KMS-11 (cell line): ENCODE measurements at regions not wholly inside any gene's neighbourhood (a gene's known extent, or its start where the extent isn't known, plus 50 kb on each side); places are given as distances from the start of the nearest gene placed in this dataset.

Source experiments
- H2AFZ ChIP-seq: fragments of 200-600 bp; sonication (generic); 2 replicates; pipeline ENCODE4 v1.6.1; 2016; ENCODE audit warnings: antibody characterized with exemption, mixed run types, low read depth
- H3K27ac ChIP-seq: fragments of 200-600 bp; sonication (generic); 2 replicates; pipeline ENCODE4 v1.6.1; 2016; ENCODE audit warnings: mild to moderate bottlenecking, mixed run types
- H3K27me3 ChIP-seq: fragments of 200-600 bp; sonication (generic); 2 replicates; pipeline ENCODE4 v1.6.1; 2017; ENCODE audit warnings: mild to moderate bottlenecking, low read depth, mixed run types, moderate library complexity; ENCODE audit not compliant: insufficient read depth
- H3K36me3 ChIP-seq: fragments of 200-600 bp; sonication (generic); 2 replicates; pipeline ENCODE4 v1.6.1; 2017; ENCODE audit warnings: mild to moderate bottlenecking, mixed run types; ENCODE audit not compliant: insufficient read depth
- H3K4me1 ChIP-seq: fragments of 200-600 bp; sonication (generic); 2 replicates; pipeline ENCODE4 v1.6.1; 2016; ENCODE audit warnings: mild to moderate bottlenecking, low read depth, mixed run types; ENCODE audit not compliant: poor library complexity, severe bottlenecking
- H3K4me2 ChIP-seq: fragments of 200-600 bp; sonication (generic); 2 replicates; pipeline ENCODE4 v1.7.0; 2016; ENCODE audit warnings: mild to moderate bottlenecking, mixed run types
- H3K4me3 ChIP-seq: fragments of 200-600 bp; sonication (generic); IDR thresholded peaks from 2 replicates; pipeline ENCODE4 v1.6.1; 2017; ENCODE audit warnings: low read depth, low read length, mixed read lengths; ENCODE audit not compliant: insufficient read depth
- H3K79me2 ChIP-seq: fragments of 200-600 bp; sonication (generic); 2 replicates; pipeline ENCODE4 v1.6.1; 2016; ENCODE audit warnings: low read depth, mixed run types; ENCODE audit not compliant: insufficient read depth
- H3K9ac ChIP-seq: fragments of 200-600 bp; sonication (generic); 2 replicates; pipeline ENCODE4 v1.6.1; 2016; ENCODE audit warnings: mild to moderate bottlenecking, mixed run types
- H4K20me1 ChIP-seq: fragments of 200-600 bp; sonication (generic); 2 replicates; pipeline ENCODE4 v1.6.1; 2016; ENCODE audit warnings: mild to moderate bottlenecking, mixed run types; ENCODE audit not compliant: insufficient read depth
- CTCF ChIP-seq: fragments of 200-600 bp; sonication (generic); conservative IDR thresholded peaks from 2 replicates; pipeline ENCODE4 v1.6.1; 2017; ENCODE audit warnings: low read depth, mild to moderate bottlenecking, antibody characterized with exemption, low read length, moderate library complexity, mixed read lengths

GRCh38 chr1:181192316-181192715 lies 103.8 kb downstream of the IER5 start:
- Histone ChIP-seq H3K36me3 (no peaks in the 10 kb centered on the region), H3K9ac (no peak overlapping the region), H3K4me3 (no peak overlapping the region), H3K4me2 (no peak overlapping the region), H3K79me2 (no peaks in the 10 kb centered on the region), H4K20me1 (no peaks in the 10 kb centered on the region), H3K4me1 (no peaks in the 10 kb centered on the region), H3K27me3 (no peaks in the 10 kb centered on the region), H2AFZ (no peak overlapping the region), H3K27ac (no peak overlapping the region)
- no peak for TF ChIP-seq CTCF

- Histone ChIP-seq H3K27me3 (no peaks in the 10 kb centered on the region), H3K9ac (no peak overlapping the region), H3K79me2 (no peaks in the 10 kb centered on the region), H3K27ac (no peak overlapping the region), H3K4me3 (no peak overlapping the region), H3K4me2 (no peak overlapping the region), H3K36me3 (no peaks in the 10 kb centered on the region), H4K20me1 (no peaks in the 10 kb centered on the region), H2AFZ (no peak overlapping the region), H3K4me1 (no peaks in the 10 kb centered on the region)
- TF ChIP-seq CTCF = no peak
Observed at GRCh38 chr1:181202986-181203555, 114.6 kb downstream of the IER5 start.

- Histone ChIP-seq H3K9ac (no peak overlapping the region), H3K27me3 (no peaks in the 10 kb centered on the region), H2AFZ (no peak overlapping the region), H3K4me3 (no peak overlapping the region), H3K27ac (no peak overlapping the region), H3K79me2 (no peaks in the 10 kb centered on the region), H3K4me1 (no peaks in the 10 kb centered on the region), H4K20me1 (no peaks in the 10 kb centered on the region), H3K4me2 (no peak overlapping the region), H3K36me3 (no peaks in the 10 kb centered on the region)
- no peak for TF ChIP-seq CTCF
Observed at GRCh38 chr1:181204530-181204929, 116.0 kb downstream of the IER5 start.

- no peaks in the 10 kb centered on the region for H3K4me1 ChIP-seq
- no peak overlapping the region for H3K27ac ChIP-seq
- no peaks in the 10 kb centered on the region for H3K79me2 ChIP-seq
- no peaks in the 10 kb centered on the region for H3K27me3 ChIP-seq
- H3K9ac ChIP-seq = no peak overlapping the region
- no peak overlapping the region for H3K4me3 ChIP-seq
- H2AFZ ChIP-seq = no peak overlapping the region
- H3K36me3 ChIP-seq = no peaks in the 10 kb centered on the region
- TF ChIP-seq CTCF = no peak
- no peak overlapping the region for H3K4me2 ChIP-seq
- no peaks in the 10 kb centered on the region for H4K20me1 ChIP-seq
Observed at GRCh38 chr1:181205901-181206300, 117.4 kb downstream of the IER5 start.
